HEK293 (cell line): ENCODE measurements at regions not wholly inside any gene's neighbourhood (a gene's known extent, or its start where the extent isn't known, plus 50 kb on each side); places are given as distances from the start of the nearest gene placed in this dataset.

Source experiments
- FEZF1 ChIP-seq: fragments of 450-650 bp; formaldehyde crosslinking; IDR thresholded peaks from 2 replicates; pipeline ENCODE4 v1.5.1; 2016; ENCODE audit warnings: missing biosample characterization, missing genetic modification characterization
- KLF16 ChIP-seq: fragments of 450-650 bp; formaldehyde crosslinking; IDR thresholded peaks from 2 replicates; pipeline ENCODE4 v1.5.1; 2017; ENCODE audit warnings: missing biosample characterization, missing genetic modification characterization
- OSR2 ChIP-seq: fragments of 450-650 bp; formaldehyde crosslinking; IDR thresholded peaks from 2 replicates; pipeline ENCODE4 v1.5.1; 2016; ENCODE audit warnings: missing biosample characterization, missing genetic modification characterization
- PRDM2 ChIP-seq: fragments of 450-650 bp; formaldehyde crosslinking; IDR thresholded peaks from 2 replicates; pipeline ENCODE4 v1.5.1; 2016; ENCODE audit warnings: missing biosample characterization, missing genetic modification characterization, borderline replicate concordance
- ZBTB26 ChIP-seq: fragments of 450-650 bp; formaldehyde crosslinking; optimal IDR thresholded peaks from 2 replicates; pipeline ENCODE3; 2016; ENCODE audit warnings: missing biosample characterization, mild to moderate bottlenecking, missing genetic modification characterization
- ZIC2 ChIP-seq: fragments of 450-650 bp; formaldehyde crosslinking; IDR thresholded peaks from 2 replicates; pipeline ENCODE4 v1.5.1; 2016; ENCODE audit warnings: missing biosample characterization, missing genetic modification characterization
- ZNF18 ChIP-seq: fragments of 450-650 bp; formaldehyde crosslinking; IDR thresholded peaks from 2 replicates; pipeline ENCODE4 v1.5.1; 2016; ENCODE audit warnings: missing biosample characterization, missing genetic modification characterization
- ZNF341 ChIP-seq: fragments of 450-650 bp; formaldehyde crosslinking; IDR thresholded peaks from 2 replicates; pipeline ENCODE4; 2016; ENCODE audit warnings: low read depth, missing biosample characterization, missing genetic modification characterization
- ZNF398 ChIP-seq: fragments of 450-650 bp; formaldehyde crosslinking; IDR thresholded peaks from 2 replicates; pipeline ENCODE4 v1.5.1; 2017; ENCODE audit warnings: missing biosample characterization, missing genetic modification characterization
- ZNF518A ChIP-seq: fragments of 450-650 bp; formaldehyde crosslinking; conservative IDR thresholded peaks from 2 replicates; pipeline ENCODE4 v1.5.1; 2016; ENCODE audit warnings: low read depth, missing biosample characterization, missing genetic modification characterization
- ZNF561 ChIP-seq: fragments of 450-650 bp; IDR thresholded peaks from 2 replicates; pipeline ENCODE4 v1.5.1; 2018; ENCODE audit warnings: missing biosample characterization, missing genetic modification characterization, borderline replicate concordance
- ZNF843 ChIP-seq: fragments of 450-650 bp; formaldehyde crosslinking; IDR thresholded peaks from 2 replicates; pipeline ENCODE4 v1.5.1; 2016; ENCODE audit warnings: missing biosample characterization, missing genetic modification characterization
- ZSCAN4 ChIP-seq: fragments of 450-650 bp; formaldehyde crosslinking; IDR thresholded peaks from 2 replicates; pipeline ENCODE4 v1.5.1; 2017; ENCODE audit warnings: missing biosample characterization, missing genetic modification characterization
- ZXDB ChIP-seq: fragments of 450-650 bp; formaldehyde crosslinking; IDR thresholded peaks from 2 replicates; pipeline ENCODE4 v1.5.1; 2016; ENCODE audit warnings: missing biosample characterization, missing genetic modification characterization

GRCh38 chr4:71232846-71233245, 106.0 kb upstream of the SLC4A4 start (continued):
- TF ChIP-seq PRDM2 (tag by site-specific recombination) (no peak), ZNF843 (peak; percentile 53; the same call in 1 of the 2 replicates), ZNF518A (tag by site-specific recombination) (no peak), ZNF341 (tag by site-specific recombination) (no peak), ZXDB (tag by site-specific recombination) (0 out of 2 replicates have a peak, but pooled peaks have one; percentile 21), KLF16 (tag by site-specific recombination) (no peak), ZNF398 (tag by site-specific recombination) (no peak), ZBTB26 (no peak), ZNF18 (tag by site-specific recombination) (no peak), ZSCAN4 (tag by site-specific recombination) (no peak), ZNF561 (tag by site-specific recombination) (no peak), OSR2 (peak; percentile 70), ZIC2 (tag by site-specific recombination) (no peak), FEZF1 (tag by site-specific recombination) (0 out of 2 replicates have a peak, but pooled peaks have one; percentile 12)
